ENCODE measurements at regions not wholly inside any gene's neighbourhood (a gene's known extent, or its start where the extent isn't known, plus 50 kb on each side); places are given as distances from the start of the nearest gene placed in this dataset.

- Histone ChIP-seq H3K27me3 (ENCODE audit: control insufficient read depth, insufficient read depth, low read length) (no peaks in the 10 kb centered on the region), H3K4me3 (ENCODE audit: low read length) (no peak overlapping the region), H3K9me3 (ENCODE audit: control insufficient read depth, low read depth, low read length) (no peaks in the 10 kb centered on the region), H3K9ac (ENCODE audit: low read length) (no peak overlapping the region), H3K4me1 (ENCODE audit: control insufficient read depth, low read depth, low read length) (no peaks in the 10 kb centered on the region), H3K36me3 (ENCODE audit: control insufficient read depth, low read depth, low read length) (no peaks in the 10 kb centered on the region), H3K27ac (ENCODE audit: low read length) (no peak overlapping the region)
Observed at GRCh38 chr6:8672882-8673281, 237.5 kb upstream of the SLC35B3 start.

- H3K9me3 ChIP-seq (ENCODE audit: control insufficient read depth, low read depth, low read length): no peaks in the 10 kb centered on the region
- H3K27ac ChIP-seq (ENCODE audit: low read length): no peak overlapping the region
- no peak overlapping the region for H3K9ac ChIP-seq (ENCODE audit: low read length)
- no peaks in the 10 kb centered on the region for H3K36me3 ChIP-seq (ENCODE audit: control insufficient read depth, low read depth, low read length)
- H3K4me1 ChIP-seq (ENCODE audit: control insufficient read depth, low read depth, low read length): no peaks in the 10 kb centered on the region
- H3K4me3 ChIP-seq (ENCODE audit: low read length): no peak overlapping the region
- H3K27me3 ChIP-seq (ENCODE audit: control insufficient read depth, insufficient read depth, low read length): no peaks in the 10 kb centered on the region
Observed at GRCh38 chr6:8670792-8671191, 235.4 kb upstream of the SLC35B3 start.

GRCh38 chr6:8664700-8665099 lies 229.4 kb upstream of the SLC35B3 start:
- no peaks in the 10 kb centered on the region for H3K27me3 ChIP-seq (ENCODE audit: control insufficient read depth, insufficient read depth, low read length)
- H3K4me1 ChIP-seq (ENCODE audit: control insufficient read depth, low read depth, low read length): peaks cover 3% of the 10 kb centered on the region
- no peak overlapping the region for H3K27ac ChIP-seq (ENCODE audit: low read length)
- H3K4me3 ChIP-seq (ENCODE audit: low read length): no peak overlapping the region
- H3K9me3 ChIP-seq (ENCODE audit: control insufficient read depth, low read depth, low read length): no peaks in the 10 kb centered on the region
- H3K9ac ChIP-seq (ENCODE audit: low read length): no peak overlapping the region
- no peaks in the 10 kb centered on the region for H3K36me3 ChIP-seq (ENCODE audit: control insufficient read depth, low read depth, low read length)

GRCh38 chr6:8664070-8664469 lies 228.7 kb upstream of the SLC35B3 start:
- no peak overlapping the region for H3K27ac ChIP-seq (ENCODE audit: low read length)
- no peaks in the 10 kb centered on the region for H3K27me3 ChIP-seq (ENCODE audit: control insufficient read depth, insufficient read depth, low read length)
- H3K9ac ChIP-seq (ENCODE audit: low read length): no peak overlapping the region
- no peak overlapping the region for H3K4me3 ChIP-seq (ENCODE audit: low read length)
- peaks cover 3% of the 10 kb centered on the region for H3K4me1 ChIP-seq (ENCODE audit: control insufficient read depth, low read depth, low read length)
- no peaks in the 10 kb centered on the region for H3K36me3 ChIP-seq (ENCODE audit: control insufficient read depth, low read depth, low read length)
- H3K9me3 ChIP-seq (ENCODE audit: control insufficient read depth, low read depth, low read length): no peaks in the 10 kb centered on the region

- Histone ChIP-seq H3K27ac (ENCODE audit: low read length) (no peak overlapping the region), H3K4me1 (ENCODE audit: control insufficient read depth, low read depth, low read length) (no peaks in the 10 kb centered on the region), H3K9me3 (ENCODE audit: control insufficient read depth, low read depth, low read length) (no peaks in the 10 kb centered on the region), H3K4me3 (ENCODE audit: low read length) (no peak overlapping the region), H3K27me3 (ENCODE audit: control insufficient read depth, insufficient read depth, low read length) (no peaks in the 10 kb centered on the region), H3K36me3 (ENCODE audit: control insufficient read depth, low read depth, low read length) (no peaks in the 10 kb centered on the region), H3K9ac (ENCODE audit: low read length) (no peak overlapping the region)
Observed at GRCh38 chr6:8659404-8660189, 224.3 kb upstream of the SLC35B3 start.

DNA sequence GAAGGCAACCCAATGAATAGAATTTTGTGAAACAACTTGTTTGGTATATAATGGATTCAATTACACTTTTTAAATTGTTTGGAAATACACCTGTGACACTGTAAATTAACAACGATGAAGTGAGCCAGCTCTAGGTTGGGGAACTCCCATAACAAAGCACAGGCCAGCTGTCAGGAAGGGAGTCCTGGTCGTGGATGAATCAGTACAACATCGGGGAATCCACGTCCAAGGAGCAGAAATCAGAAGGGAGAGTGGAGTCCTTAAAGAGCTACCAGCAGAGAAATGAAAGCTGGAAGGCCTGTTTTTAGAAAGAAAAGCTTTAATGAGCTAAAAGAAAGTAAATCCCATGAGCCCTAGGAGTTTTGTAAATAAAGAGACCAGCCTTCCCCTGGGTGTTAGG lies 223.1 kb upstream of the SLC35B3 start:
- Histone ChIP-seq H3K4me3 (ENCODE audit: low read length) (no peak overlapping the region), H3K36me3 (ENCODE audit: control insufficient read depth, low read depth, low read length) (no peaks in the 10 kb centered on the region), H3K9ac (ENCODE audit: low read length) (no peak overlapping the region), H3K27me3 (ENCODE audit: control insufficient read depth, insufficient read depth, low read length) (no peaks in the 10 kb centered on the region), H3K4me1 (ENCODE audit: control insufficient read depth, low read depth, low read length) (no peaks in the 10 kb centered on the region), H3K9me3 (ENCODE audit: control insufficient read depth, low read depth, low read length) (no peaks in the 10 kb centered on the region), H3K27ac (ENCODE audit: low read length) (no peak overlapping the region)

DNA sequence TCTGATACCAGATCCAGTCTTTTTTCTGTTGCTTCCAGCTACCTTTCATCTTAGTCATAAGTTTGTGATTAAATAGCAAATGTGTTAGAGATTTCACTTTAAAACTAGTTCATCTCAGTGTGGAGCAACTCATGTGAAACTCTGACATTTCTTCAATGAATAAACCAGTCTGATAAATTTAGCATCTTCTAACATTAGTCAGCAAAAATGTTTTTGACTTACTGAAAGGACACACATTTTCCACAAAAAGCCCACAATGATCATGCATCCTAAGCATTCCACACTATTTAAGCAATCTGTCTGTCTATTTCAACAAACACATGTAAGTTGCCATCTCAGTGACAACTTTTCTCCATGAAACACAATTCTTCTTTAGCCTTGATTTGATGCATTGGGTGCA lies 222.2 kb upstream of the SLC35B3 start:
- Histone ChIP-seq H3K27ac (ENCODE audit: low read length) (no peak overlapping the region), H3K27me3 (ENCODE audit: control insufficient read depth, insufficient read depth, low read length) (no peaks in the 10 kb centered on the region), H3K36me3 (ENCODE audit: control insufficient read depth, low read depth, low read length) (no peaks in the 10 kb centered on the region), H3K9me3 (ENCODE audit: control insufficient read depth, low read depth, low read length) (no peaks in the 10 kb centered on the region), H3K4me3 (ENCODE audit: low read length) (no peak overlapping the region), H3K4me1 (ENCODE audit: control insufficient read depth, low read depth, low read length) (no peaks in the 10 kb centered on the region), H3K9ac (ENCODE audit: low read length) (no peak overlapping the region)

- Histone ChIP-seq H3K9ac (ENCODE audit: low read length) (no peak overlapping the region), H3K27me3 (ENCODE audit: control insufficient read depth, insufficient read depth, low read length) (no peaks in the 10 kb centered on the region), H3K4me1 (ENCODE audit: control insufficient read depth, low read depth, low read length) (no peaks in the 10 kb centered on the region), H3K4me3 (ENCODE audit: low read length) (no peak overlapping the region), H3K27ac (ENCODE audit: low read length) (no peak overlapping the region), H3K36me3 (ENCODE audit: control insufficient read depth, low read depth, low read length) (no peaks in the 10 kb centered on the region), H3K9me3 (ENCODE audit: control insufficient read depth, low read depth, low read length) (no peaks in the 10 kb centered on the region)
Observed at GRCh38 chr6:8655670-8656454, 220.5 kb upstream of the SLC35B3 start.

GRCh38 chr6:8652710-8653109 lies 217.4 kb upstream of the SLC35B3 start:
- Histone ChIP-seq H3K27ac (ENCODE audit: low read length) (no peak overlapping the region), H3K4me1 (ENCODE audit: control insufficient read depth, low read depth, low read length) (no peaks in the 10 kb centered on the region), H3K27me3 (ENCODE audit: control insufficient read depth, insufficient read depth, low read length) (no peaks in the 10 kb centered on the region), H3K9ac (ENCODE audit: low read length) (no peak overlapping the region), H3K36me3 (ENCODE audit: control insufficient read depth, low read depth, low read length) (no peaks in the 10 kb centered on the region), H3K4me3 (ENCODE audit: low read length) (no peak overlapping the region), H3K9me3 (ENCODE audit: control insufficient read depth, low read depth, low read length) (no peaks in the 10 kb centered on the region)

DNA sequence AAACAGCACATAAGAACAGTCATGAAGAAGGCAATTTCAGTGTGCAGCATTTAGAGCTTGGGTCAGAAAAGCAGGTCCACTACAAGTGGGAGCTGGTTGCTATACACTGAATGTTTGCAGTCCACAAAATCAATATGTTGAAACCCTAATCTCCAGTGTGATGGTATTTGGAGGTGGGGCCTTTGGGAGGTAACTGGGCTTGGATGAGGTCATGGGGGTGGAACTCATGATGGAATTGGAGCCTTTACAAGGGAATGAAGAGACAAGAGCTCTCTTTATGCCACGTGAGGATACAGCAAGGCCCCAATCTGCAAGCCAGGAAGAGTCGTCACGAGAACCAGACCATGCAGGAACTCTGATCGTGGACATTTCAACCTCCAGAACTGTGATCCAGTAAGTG lies 216.7 kb upstream of the SLC35B3 start:
- Histone ChIP-seq H3K9me3 (ENCODE audit: control insufficient read depth, low read depth, low read length) (no peaks in the 10 kb centered on the region), H3K4me1 (ENCODE audit: control insufficient read depth, low read depth, low read length) (no peaks in the 10 kb centered on the region), H3K4me3 (ENCODE audit: low read length) (no peak overlapping the region), H3K9ac (ENCODE audit: low read length) (no peak overlapping the region), H3K27me3 (ENCODE audit: control insufficient read depth, insufficient read depth, low read length) (no peaks in the 10 kb centered on the region), H3K27ac (ENCODE audit: low read length) (no peak overlapping the region), H3K36me3 (ENCODE audit: control insufficient read depth, low read depth, low read length) (no peaks in the 10 kb centered on the region)

DNA sequence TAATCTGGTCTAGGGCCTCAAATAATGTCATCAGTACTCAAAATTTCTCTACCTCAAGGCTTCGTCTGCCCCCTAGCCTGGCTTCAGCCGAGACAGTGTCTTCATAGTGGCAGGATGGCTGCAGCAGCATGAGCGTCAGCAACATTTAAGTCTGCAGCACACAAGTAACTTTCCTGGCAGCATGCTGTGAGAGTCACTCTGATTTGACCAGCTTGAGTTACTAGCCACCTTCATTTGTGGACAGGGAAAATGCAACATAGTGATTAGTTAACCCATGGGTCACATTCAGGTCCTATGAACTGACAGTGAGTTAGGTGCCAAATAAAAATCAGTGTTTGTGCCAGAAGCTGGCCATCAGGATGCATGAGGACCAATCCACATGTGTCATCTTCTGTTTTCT lies 209.9 kb upstream of the SLC35B3 start:
- H3K4me1 ChIP-seq (ENCODE audit: control insufficient read depth, low read depth, low read length): no peaks in the 10 kb centered on the region
- no peak overlapping the region for H3K9ac ChIP-seq (ENCODE audit: low read length)
- H3K4me3 ChIP-seq (ENCODE audit: low read length): no peak overlapping the region
- no peaks in the 10 kb centered on the region for H3K27me3 ChIP-seq (ENCODE audit: control insufficient read depth, insufficient read depth, low read length)
- H3K36me3 ChIP-seq (ENCODE audit: control insufficient read depth, low read depth, low read length): no peaks in the 10 kb centered on the region
- no peaks in the 10 kb centered on the region for H3K9me3 ChIP-seq (ENCODE audit: control insufficient read depth, low read depth, low read length)
- no peak overlapping the region for H3K27ac ChIP-seq (ENCODE audit: low read length)

- Histone ChIP-seq H3K4me1 (ENCODE audit: control insufficient read depth, low read depth, low read length) (no peaks in the 10 kb centered on the region), H3K9ac (ENCODE audit: low read length) (no peak overlapping the region), H3K27ac (ENCODE audit: low read length) (no peak overlapping the region), H3K9me3 (ENCODE audit: control insufficient read depth, low read depth, low read length) (no peaks in the 10 kb centered on the region), H3K27me3 (ENCODE audit: control insufficient read depth, insufficient read depth, low read length) (no peaks in the 10 kb centered on the region), H3K4me3 (ENCODE audit: low read length) (no peak overlapping the region), H3K36me3 (ENCODE audit: control insufficient read depth, low read depth, low read length) (no peaks in the 10 kb centered on the region)
Observed at GRCh38 chr6:8644306-8644705, 209.0 kb upstream of the SLC35B3 start.

Measured in iPS-18a (cell line).